Ishikawa (cell line): ENCODE measurements at regions not wholly inside any gene's neighbourhood (a gene's known extent, or its start where the extent isn't known, plus 50 kb on each side); places are given as distances from the start of the nearest gene placed in this dataset.

Experiments used
- CEBPB ChIP-seq: IDR thresholded peaks from 2 replicates; pipeline ENCODE4 v1.6.1; 2012
- CREB1 ChIP-seq: IDR thresholded peaks from 2 replicates; pipeline ENCODE4 v1.6.1; 2012; ENCODE audit warnings: low read depth
- EGR1 ChIP-seq: IDR thresholded peaks from 2 replicates; pipeline ENCODE4 v1.6.1; 2012
- EP300 ChIP-seq: IDR thresholded peaks from 2 replicates; pipeline ENCODE4 v1.6.1; 2012; ENCODE audit warnings: borderline replicate concordance
- RAD21 ChIP-seq: IDR thresholded peaks from 2 replicates; pipeline ENCODE4 v1.6.1; 2012; ENCODE audit warnings: low read depth
- TCF12 ChIP-seq: IDR thresholded peaks from 2 replicates; pipeline ENCODE4 v1.6.1; 2012; ENCODE audit warnings: low read depth
- TF ChIP-seq, protein P1 (sequence below): IDR thresholded peaks from 2 replicates; pipeline ENCODE4 v1.6.1; 2012

DNA sequence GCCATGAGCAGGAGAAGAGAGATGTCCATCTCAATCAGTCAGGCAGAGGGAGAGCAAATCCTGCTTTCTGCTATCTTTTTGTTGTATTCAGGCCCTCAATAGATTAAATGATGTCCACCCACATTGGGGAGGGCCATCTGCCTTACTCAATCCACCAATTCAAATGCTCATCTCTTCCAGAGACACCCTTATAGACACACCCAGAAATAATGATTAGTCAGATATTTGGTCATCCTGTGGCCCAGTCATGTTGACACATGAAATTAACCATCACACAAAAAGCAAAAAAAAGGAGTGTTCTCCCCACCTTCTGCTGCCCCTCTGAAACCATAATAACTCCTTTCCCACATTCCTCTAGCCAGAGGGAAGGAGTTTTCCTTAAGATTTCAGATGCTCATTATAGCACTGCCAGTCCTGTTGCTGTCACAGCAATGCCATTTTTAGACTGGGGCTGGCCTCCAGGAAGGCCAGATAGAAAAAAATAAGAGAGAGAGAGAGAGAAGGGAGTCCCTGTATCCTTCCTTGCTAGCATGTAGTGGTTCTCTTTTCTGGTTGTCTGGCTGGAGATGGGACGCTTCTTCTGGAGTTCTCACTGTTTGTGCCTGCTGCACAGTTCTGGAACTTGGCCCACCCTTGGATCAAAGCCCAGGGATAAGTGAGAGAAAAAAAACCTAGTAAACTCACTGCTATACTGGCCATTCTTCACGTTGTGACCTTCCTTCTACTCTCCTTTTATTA, 177.7 kb downstream of the RBM46 start:
- TF ChIP-seq EGR1: no peak
- TF ChIP-seq EP300: no peak
- no peak for TF ChIP-seq RAD21
- TF ChIP-seq, protein P1, sequence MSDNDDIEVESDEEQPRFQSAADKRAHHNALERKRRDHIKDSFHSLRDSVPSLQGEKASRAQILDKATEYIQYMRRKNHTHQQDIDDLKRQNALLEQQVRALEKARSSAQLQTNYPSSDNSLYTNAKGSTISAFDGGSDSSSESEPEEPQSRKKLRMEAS: no peak
- no peak for TF ChIP-seq TCF12
- TF ChIP-seq CEBPB: no peak
- no peak for TF ChIP-seq CREB1
